ENCODE measurements at regions not wholly inside any gene's neighbourhood (a gene's known extent, or its start where the extent isn't known, plus 50 kb on each side); places are given as distances from the start of the nearest gene placed in this dataset.

- TF ChIP-seq CTCF (IDR thresholded peaks at IDR 0.05) (no peak), ZFX (IDR thresholded peaks at IDR 0.05; ENCODE audit: borderline replicate concordance) (no peak)
These were observed 76.3 kb upstream of the SLC44A3 start for GRCh38 chr1:94743862-94744261.

All from 22Rv1 (cell line).